ENCODE measurements at regions not wholly inside any gene's neighbourhood (a gene's known extent, or its start where the extent isn't known, plus 50 kb on each side); places are given as distances from the start of the nearest gene placed in this dataset.

DNA sequence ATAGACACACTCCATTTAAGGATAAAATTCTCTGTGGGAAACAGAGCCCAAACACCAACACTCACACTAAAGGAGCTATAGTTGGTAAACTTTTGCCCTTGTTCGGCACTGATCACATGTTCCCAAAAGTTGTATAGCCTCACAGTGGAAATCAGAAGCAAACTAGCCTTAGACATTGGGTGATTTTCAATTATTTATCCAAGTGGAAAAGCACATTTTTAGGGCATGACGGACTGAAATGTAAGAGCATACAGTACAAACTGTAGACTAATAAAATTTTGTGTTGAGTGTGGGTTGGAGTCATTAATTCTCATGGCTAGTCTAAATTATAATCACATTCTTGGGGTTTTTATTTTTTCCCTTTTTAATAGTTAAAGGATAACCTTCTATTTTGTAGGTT is 202.4 kb downstream of the MOXD1 start:
- no CpG with 5 or more reads among the region's 2 CpGs for WGBS, 2 experiments (ENCODE audit: extremely low coverage in 2 of 2, insufficient read length in 1 of 2)
- Histone ChIP-seq H3K79me1 (ENCODE audit: low read depth in 1 of 2, low read length in 2 of 2) (no peaks in the 10 kb centered on the region), H3K4me1 (ENCODE audit: control insufficient read depth, insufficient read depth, low read length) (peaks cover 8% of the 10 kb centered on the region), H2BK5ac (ENCODE audit: low read depth, low read length, poor library complexity, severe bottlenecking) (peak overlapping the region; percentile 67), H2BK15ac (ENCODE audit: low read depth, low read length) (no peak overlapping the region), H3K27me3 (ENCODE audit: control insufficient read depth, insufficient read depth, low read length) (no peaks in the 10 kb centered on the region), H3K9me3 (ENCODE audit: control insufficient read depth, insufficient read depth, low read length) (no peaks in the 10 kb centered on the region; the same call in 1 of the 2 replicates), H3K56ac (ENCODE audit: extremely low read depth, insufficient read depth, low read length) (no peak overlapping the region), H4K8ac (ENCODE audit: low read depth in 2 of 2, low read length in 2 of 2) (no peak overlapping the region; a peak in 1 of 4 replicates), H3K14ac (replicated peaks; ENCODE audit: low read depth, low read length) (no peak overlapping the region), H3K36me3 (ENCODE audit: control insufficient read depth, insufficient read depth, low read length) (no peaks in the 10 kb centered on the region), H3K9me1 (ENCODE audit: insufficient read depth, low read length) (peaks cover 4% of the 10 kb centered on the region), H2AK9ac (replicated peaks; ENCODE audit: low read depth, low read length, poor library complexity) (no peak overlapping the region), H2AK5ac (ENCODE audit: low read depth, low read length) (no peak overlapping the region), H3K4ac (ENCODE audit: low read depth, low read length) (peak overlapping the region; percentile 53; the same call in 1 of the 2 replicates), H3K23ac (ENCODE audit: low read depth, low read length) (no peak overlapping the region), H2BK20ac (ENCODE audit: low read depth, low read length) (peak overlapping the region; percentile 77; the same call in 1 of the 2 replicates), H4K5ac (ENCODE audit: low read depth, low read length) (no peak overlapping the region), H3K27ac (ENCODE audit: insufficient read depth, low read length) (peak overlapping the region; percentile 52; the same call in 1 of the 2 replicates), H3K18ac (ENCODE audit: low read depth, low read length) (peak overlapping the region; percentile 81; the same call in 1 of the 2 replicates), H2AFZ (replicated peaks; ENCODE audit: low read length, poor library complexity) (no peak overlapping the region), H3K4me2 (ENCODE audit: low read depth, low read length) (no peak overlapping the region), H4K20me1 (ENCODE audit: insufficient read depth, low read length) (no peaks in the 10 kb centered on the region), H2BK120ac (ENCODE audit: low read depth, low read length) (peak overlapping the region; percentile 24; the same call in 1 of the 2 replicates), H3K9ac (ENCODE audit: low read depth, low read length) (no peak overlapping the region), H4K91ac (ENCODE audit: insufficient read depth, low read depth, low read length) (no peak overlapping the region), H3K4me3 (ENCODE audit: insufficient read depth, low read depth, low read length) (no peak overlapping the region)
- peak; percentile 50 for ATAC-seq (ENCODE audit: low read depth)
- no TSS peak for BruUV-seq (replicated peaks)
- TF ChIP-seq, protein P1, sequence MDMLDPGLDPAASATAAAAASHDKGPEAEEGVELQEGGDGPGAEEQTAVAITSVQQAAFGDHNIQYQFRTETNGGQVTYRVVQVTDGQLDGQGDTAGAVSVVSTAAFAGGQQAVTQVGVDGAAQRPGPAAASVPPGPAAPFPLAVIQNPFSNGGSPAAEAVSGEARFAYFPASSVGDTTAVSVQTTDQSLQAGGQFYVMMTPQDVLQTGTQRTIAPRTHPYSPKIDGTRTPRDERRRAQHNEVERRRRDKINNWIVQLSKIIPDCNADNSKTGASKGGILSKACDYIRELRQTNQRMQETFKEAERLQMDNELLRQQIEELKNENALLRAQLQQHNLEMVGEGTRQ (IDR thresholded peaks at IDR 0.05; ENCODE audit: low read depth, low read length) = peak; percentile 43; the same call in 1 of the 2 replicates
- no peak for TF ChIP-seq RCOR1 (IDR thresholded peaks at IDR 0.05; ENCODE audit: insufficient replicate concordance, low read length)
- intact Hi-C loops (cut with micrococcal nuclease) (loop anchor here (5.0 kb wide), 1 partner anchor 67 kb away; no protein-coding TSS in a partner anchor), in situ Hi-C loops (cut with MboI; ENCODE audit: low sequenced_read_pairs) (no loop called here), dilution Hi-C loops (cut with HindIII; ENCODE audit: low sequenced_read_pairs, unreplicated experiment) (no loop called here)
- peak; percentile 87 for DNase-seq
- POLR2A ChIA-PET (ENCODE audit: unreplicated experiment) = interaction anchor here (0.5 to 1.4 kb wide), 3 partner anchors 31 to 247 kb away, joined by 3 to 5 read pairs (median 3); partner anchors contain the start of gene CCN2
- CTCF ChIA-PET = interaction anchor here (1.1 to 1.5 kb wide), 2 partner anchors 19 to 51 kb away, joined by 3 to 4 read pairs; no protein-coding TSS in a partner anchor

Measured in IMR-90 (cell line).